ENCODE measurements at regions not wholly inside any gene's neighbourhood (a gene's known extent, or its start where the extent isn't known, plus 50 kb on each side); places are given as distances from the start of the nearest gene placed in this dataset.

GRCh38 chr15:98401029-98401428 is 247.3 kb upstream of the IGF1R start:
- no peaks in the 10 kb centered on the region for H3K27me3 ChIP-seq (ENCODE audit: insufficient read depth, low read length)
- no peaks in the 10 kb centered on the region for H4K20me1 ChIP-seq (ENCODE audit: insufficient read depth, low read length)
- H2AFZ ChIP-seq (ENCODE audit: low read length) = no peak overlapping the region
- H3K4me2 ChIP-seq (ENCODE audit: insufficient read depth, low read length) = no peak overlapping the region
- DNase-seq (ENCODE audit: insufficient read length, low spot score, missing footprints) = no peak
- TF ChIP-seq CTCF (IDR thresholded peaks at IDR 0.05; ENCODE audit: extremely low read depth, low read depth, low read length) = no peak
- H3K79me2 ChIP-seq (ENCODE audit: insufficient read depth, low read length) = no peaks in the 10 kb centered on the region
- H3K27ac ChIP-seq (ENCODE audit: low read depth, low read length) = no peak overlapping the region
- H3K9me3 ChIP-seq (ENCODE audit: low read depth, low read length) = no peaks in the 10 kb centered on the region
- H3K4me3 ChIP-seq (ENCODE audit: insufficient read depth, low read length) = no peak overlapping the region
- no peaks in the 10 kb centered on the region for H3K4me1 ChIP-seq (ENCODE audit: insufficient read depth, low read length)
- no peaks in the 10 kb centered on the region for H3K36me3 ChIP-seq (ENCODE audit: insufficient read depth, low read length)

- Histone ChIP-seq H3K4me3 (ENCODE audit: insufficient read depth, low read length) (no peak overlapping the region), H3K9me3 (ENCODE audit: low read depth, low read length) (no peaks in the 10 kb centered on the region), H2AFZ (ENCODE audit: low read length) (no peak overlapping the region), H3K4me2 (ENCODE audit: insufficient read depth, low read length) (no peak overlapping the region), H3K27me3 (ENCODE audit: insufficient read depth, low read length) (no peaks in the 10 kb centered on the region), H3K4me1 (ENCODE audit: insufficient read depth, low read length) (no peaks in the 10 kb centered on the region), H4K20me1 (ENCODE audit: insufficient read depth, low read length) (no peaks in the 10 kb centered on the region), H3K36me3 (ENCODE audit: insufficient read depth, low read length) (no peaks in the 10 kb centered on the region), H3K27ac (ENCODE audit: low read depth, low read length) (no peak overlapping the region), H3K79me2 (ENCODE audit: insufficient read depth, low read length) (no peaks in the 10 kb centered on the region)
- DNase-seq (ENCODE audit: insufficient read length, low spot score, missing footprints) = no peak
- TF ChIP-seq CTCF (IDR thresholded peaks at IDR 0.05; ENCODE audit: extremely low read depth, low read depth, low read length) = no peak
Measured at GRCh38 chr15:98402486-98402885, 245.9 kb upstream of the IGF1R start.

- H3K27me3 ChIP-seq (ENCODE audit: insufficient read depth, low read length) = no peaks in the 10 kb centered on the region
- H3K27ac ChIP-seq (ENCODE audit: low read depth, low read length) = no peak overlapping the region
- no peak overlapping the region for H2AFZ ChIP-seq (ENCODE audit: low read length)
- H3K4me3 ChIP-seq (ENCODE audit: insufficient read depth, low read length) = no peak overlapping the region
- H3K79me2 ChIP-seq (ENCODE audit: insufficient read depth, low read length) = no peaks in the 10 kb centered on the region
- DNase-seq (ENCODE audit: insufficient read length, low spot score, missing footprints) = no peak
- no peaks in the 10 kb centered on the region for H3K36me3 ChIP-seq (ENCODE audit: insufficient read depth, low read length)
- no peak for TF ChIP-seq CTCF (IDR thresholded peaks at IDR 0.05; ENCODE audit: extremely low read depth, low read depth, low read length)
- H3K9me3 ChIP-seq (ENCODE audit: low read depth, low read length) = no peaks in the 10 kb centered on the region
- H3K4me1 ChIP-seq (ENCODE audit: insufficient read depth, low read length) = no peaks in the 10 kb centered on the region
- no peaks in the 10 kb centered on the region for H4K20me1 ChIP-seq (ENCODE audit: insufficient read depth, low read length)
- H3K4me2 ChIP-seq (ENCODE audit: insufficient read depth, low read length) = no peak overlapping the region
Measured at GRCh38 chr15:98403169-98403568, 245.2 kb upstream of the IGF1R start.

GRCh38 chr15:98403569-98403968 is 244.8 kb upstream of the IGF1R start:
- no peaks in the 10 kb centered on the region for H3K9me3 ChIP-seq (ENCODE audit: low read depth, low read length)

More at GRCh38 chr15:98403569-98403968, 244.8 kb upstream of the IGF1R start:
- no peak overlapping the region for H2AFZ ChIP-seq (ENCODE audit: low read length)
- no peak overlapping the region for H3K4me2 ChIP-seq (ENCODE audit: insufficient read depth, low read length)
- H3K36me3 ChIP-seq (ENCODE audit: insufficient read depth, low read length) = no peaks in the 10 kb centered on the region
- no peak for DNase-seq (ENCODE audit: insufficient read length, low spot score, missing footprints)
- H3K4me1 ChIP-seq (ENCODE audit: insufficient read depth, low read length) = no peaks in the 10 kb centered on the region
- no peak overlapping the region for H3K4me3 ChIP-seq (ENCODE audit: insufficient read depth, low read length)
- no peaks in the 10 kb centered on the region for H3K27me3 ChIP-seq (ENCODE audit: insufficient read depth, low read length)
- no peak overlapping the region for H3K27ac ChIP-seq (ENCODE audit: low read depth, low read length)
- no peak for TF ChIP-seq CTCF (IDR thresholded peaks at IDR 0.05; ENCODE audit: extremely low read depth, low read depth, low read length)
- no peaks in the 10 kb centered on the region for H3K79me2 ChIP-seq (ENCODE audit: insufficient read depth, low read length)
- H4K20me1 ChIP-seq (ENCODE audit: insufficient read depth, low read length) = no peaks in the 10 kb centered on the region

All from osteoblast (primary cell).